ENCODE measurements at regions not wholly inside any gene's neighbourhood (a gene's known extent, or its start where the extent isn't known, plus 50 kb on each side); places are given as distances from the start of the nearest gene placed in this dataset.

DNA sequence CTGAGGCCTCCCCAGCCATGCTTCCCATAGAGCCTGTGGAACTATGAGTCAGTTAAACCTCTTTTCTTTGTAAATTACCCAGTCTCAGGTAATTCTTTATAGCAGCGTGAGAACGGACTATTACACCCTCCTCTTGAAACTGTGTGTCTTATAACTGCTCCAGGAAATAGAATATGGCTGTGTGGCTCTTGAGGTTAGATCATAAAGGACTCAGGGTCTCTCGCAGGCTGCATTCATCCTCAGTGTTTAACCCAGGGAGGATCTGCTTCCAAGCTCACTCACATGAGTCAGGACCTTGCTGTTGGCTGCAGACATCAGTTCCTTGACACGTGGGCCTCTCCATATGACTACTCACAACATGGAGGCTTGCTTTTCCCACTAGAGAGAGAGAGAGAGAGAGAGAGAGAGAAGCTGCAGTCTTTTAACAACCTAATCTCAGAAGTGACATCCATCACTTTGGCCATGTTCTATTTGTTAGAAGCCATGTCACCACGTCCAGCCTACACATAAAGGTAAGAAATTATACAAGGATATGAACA is 114.3 kb upstream of the UBE2E1 start:
- H3K4me1 Mint-ChIP-seq, result peaks cover 7% of the 10 kb centered on the region
- H3K4me3 Mint-ChIP-seq, result no peak overlapping the region
- no peak for DNase-seq
- H3K27ac Mint-ChIP-seq, result no peak overlapping the region
- TF ChIP-seq, protein P1, sequence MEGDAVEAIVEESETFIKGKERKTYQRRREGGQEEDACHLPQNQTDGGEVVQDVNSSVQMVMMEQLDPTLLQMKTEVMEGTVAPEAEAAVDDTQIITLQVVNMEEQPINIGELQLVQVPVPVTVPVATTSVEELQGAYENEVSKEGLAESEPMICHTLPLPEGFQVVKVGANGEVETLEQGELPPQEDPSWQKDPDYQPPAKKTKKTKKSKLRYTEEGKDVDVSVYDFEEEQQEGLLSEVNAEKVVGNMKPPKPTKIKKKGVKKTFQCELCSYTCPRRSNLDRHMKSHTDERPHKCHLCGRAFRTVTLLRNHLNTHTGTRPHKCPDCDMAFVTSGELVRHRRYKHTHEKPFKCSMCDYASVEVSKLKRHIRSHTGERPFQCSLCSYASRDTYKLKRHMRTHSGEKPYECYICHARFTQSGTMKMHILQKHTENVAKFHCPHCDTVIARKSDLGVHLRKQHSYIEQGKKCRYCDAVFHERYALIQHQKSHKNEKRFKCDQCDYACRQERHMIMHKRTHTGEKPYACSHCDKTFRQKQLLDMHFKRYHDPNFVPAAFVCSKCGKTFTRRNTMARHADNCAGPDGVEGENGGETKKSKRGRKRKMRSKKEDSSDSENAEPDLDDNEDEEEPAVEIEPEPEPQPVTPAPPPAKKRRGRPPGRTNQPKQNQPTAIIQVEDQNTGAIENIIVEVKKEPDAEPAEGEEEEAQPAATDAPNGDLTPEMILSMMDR (IDR thresholded peaks at IDR 0.05), result no peak
- peaks cover 13% of the 10 kb centered on the region for H3K36me3 Mint-ChIP-seq (ENCODE audit: low read depth)
- peaks cover 8% of the 10 kb centered on the region for H3K27me3 Mint-ChIP-seq (ENCODE audit: low read depth, poor library complexity)
- H3K9me3 Mint-ChIP-seq, result peaks cover 31% of the 10 kb centered on the region

DNA sequence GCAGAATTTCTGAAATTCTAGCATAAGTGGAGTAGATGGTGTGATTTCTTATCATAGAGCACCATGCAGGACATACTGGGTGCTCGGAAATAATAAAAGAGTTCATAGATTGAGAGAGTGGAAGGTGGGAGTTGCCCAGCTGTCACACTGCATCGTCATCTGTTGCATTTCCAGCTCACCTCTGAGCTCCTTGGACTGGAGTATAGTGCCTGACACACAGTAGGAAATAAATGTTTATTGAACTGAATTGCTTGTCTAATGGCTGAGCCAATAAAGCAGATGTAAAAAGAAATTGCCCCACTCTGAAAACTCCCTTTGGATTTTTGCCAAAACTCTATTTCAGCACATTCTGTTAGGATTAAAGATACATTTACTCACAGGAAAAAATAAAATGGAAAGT is 108.9 kb upstream of the UBE2E1 start:
- H3K4me1 Mint-ChIP-seq, result peaks cover 12% of the 10 kb centered on the region
- peaks cover 10% of the 10 kb centered on the region for H3K27me3 Mint-ChIP-seq (ENCODE audit: low read depth, poor library complexity)
- no peak overlapping the region for H3K4me3 Mint-ChIP-seq
- TF ChIP-seq, protein P1 (IDR thresholded peaks at IDR 0.05), result no peak
- H3K9me3 Mint-ChIP-seq, result no peaks in the 10 kb centered on the region
- DNase-seq, result no peak
- no peak overlapping the region for H3K27ac Mint-ChIP-seq
- H3K36me3 Mint-ChIP-seq (ENCODE audit: low read depth), result no peaks in the 10 kb centered on the region

DNA sequence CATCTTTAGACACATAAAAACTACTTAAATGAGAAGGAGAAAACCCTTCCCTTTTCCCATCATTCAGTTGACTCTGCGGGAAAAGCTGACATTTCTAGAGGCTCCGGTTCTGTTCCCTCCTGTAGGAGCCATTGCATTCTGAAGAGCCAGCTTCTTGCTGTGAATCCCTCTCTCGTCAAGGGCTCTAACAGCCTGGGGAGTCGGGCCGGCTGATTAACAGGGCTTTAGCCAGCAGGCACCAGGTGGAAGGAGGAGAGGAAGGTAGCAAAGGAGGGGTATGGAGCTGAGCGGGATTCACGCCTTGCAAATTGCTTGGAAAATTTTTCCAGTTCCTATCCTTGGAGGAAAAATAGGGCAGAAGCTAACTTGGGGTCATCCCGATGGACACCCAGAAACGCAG is 108.3 kb upstream of the UBE2E1 start:
- Mint-ChIP-seq H3K9me3 (no peaks in the 10 kb centered on the region), H3K4me3 (no peak overlapping the region), H3K4me1 (peaks cover 18% of the 10 kb centered on the region), H3K36me3 (ENCODE audit: low read depth) (no peaks in the 10 kb centered on the region), H3K27ac (no peak overlapping the region), H3K27me3 (ENCODE audit: low read depth, poor library complexity) (peaks cover 10% of the 10 kb centered on the region)
- TF ChIP-seq, protein P1 (IDR thresholded peaks at IDR 0.05), result no peak
- DNase-seq, result no peak

DNA sequence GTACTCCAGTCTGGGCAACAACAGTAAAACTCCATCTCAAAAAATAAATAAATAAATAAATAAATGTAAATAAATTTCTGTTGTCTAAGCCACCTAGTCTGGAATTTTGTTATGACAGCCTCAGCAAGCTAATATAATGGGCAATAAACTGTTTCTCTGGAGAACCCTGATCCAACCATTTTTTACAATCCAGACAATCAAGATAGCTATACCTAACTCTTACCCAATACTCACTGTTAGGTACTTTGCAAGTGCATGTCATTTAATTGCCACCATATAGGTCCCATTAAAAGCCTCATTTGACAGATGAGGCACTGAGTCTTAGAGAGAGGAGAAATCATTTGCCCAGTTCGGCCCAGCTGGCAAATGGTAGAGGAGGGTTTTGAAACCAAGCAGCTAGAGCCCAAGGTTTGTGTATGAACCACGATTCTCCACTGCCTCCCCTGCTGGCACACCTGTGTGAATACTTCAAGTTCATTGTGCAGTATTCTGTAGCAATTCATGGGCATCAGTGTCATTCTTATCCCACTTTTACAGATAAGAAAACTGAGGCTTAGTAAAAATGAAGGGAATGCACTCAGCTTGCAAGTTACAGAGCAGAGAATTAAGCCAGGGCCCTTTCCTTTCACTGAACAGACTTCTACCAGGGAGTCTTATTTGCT is 107.0 kb upstream of the UBE2E1 start:
- no peak for DNase-seq
- Mint-ChIP-seq H3K9me3 (peaks cover under 1% of the 10 kb centered on the region), H3K27me3 (ENCODE audit: low read depth, poor library complexity) (peaks cover 10% of the 10 kb centered on the region), H3K27ac (no peak overlapping the region), H3K36me3 (ENCODE audit: low read depth) (no peaks in the 10 kb centered on the region), H3K4me3 (no peak overlapping the region), H3K4me1 (peaks cover 24% of the 10 kb centered on the region)
- TF ChIP-seq, protein P1 (IDR thresholded peaks at IDR 0.05), result no peak

DNA sequence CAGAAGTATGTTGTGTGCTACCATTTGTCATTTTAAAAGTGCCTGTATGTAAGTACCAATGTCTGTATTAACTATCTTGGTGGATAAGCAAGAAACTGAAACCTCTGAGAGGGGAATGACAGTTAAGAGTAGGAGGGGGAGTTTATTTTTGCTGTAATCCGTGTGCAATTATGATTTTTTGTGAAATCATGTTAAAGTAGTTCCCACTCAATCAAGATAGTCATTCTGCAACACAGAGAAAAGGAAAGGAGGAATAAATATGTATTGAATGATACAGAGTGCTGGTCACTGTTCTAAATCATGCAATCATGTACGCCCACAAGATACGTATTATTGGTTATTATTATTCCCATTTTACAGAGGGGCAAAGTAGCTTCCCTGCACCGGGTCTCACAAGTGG is 105.1 kb upstream of the UBE2E1 start:
- no peak for DNase-seq
- Mint-ChIP-seq H3K4me1 (peaks cover 29% of the 10 kb centered on the region), H3K27ac (no peak overlapping the region), H3K9me3 (peaks cover 6% of the 10 kb centered on the region), H3K27me3 (ENCODE audit: low read depth, poor library complexity) (peaks cover 9% of the 10 kb centered on the region), H3K4me3 (no peak overlapping the region), H3K36me3 (ENCODE audit: low read depth) (no peaks in the 10 kb centered on the region)
- TF ChIP-seq, protein P1 (IDR thresholded peaks at IDR 0.05), result no peak

All from nephron progenitor cell (in vitro differentiated cells).